HT1080 (cell line): ENCODE measurements at regions not wholly inside any gene's neighbourhood (a gene's known extent, or its start where the extent isn't known, plus 50 kb on each side); places are given as distances from the start of the nearest gene placed in this dataset.

Experiments
- DNase-seq: peaks from one replicate; pipeline ENCODE4 v3.0.0-alpha.2; 2015; ENCODE audit warnings: low read depth

GRCh38 chr14:98888927-98889835 lies 382.8 kb downstream of the BCL11B start:
- DNase-seq, result no peak

- no peak for DNase-seq
These were observed 382.2 kb downstream of the BCL11B start for GRCh38 chr14:98889836-98890185.

GRCh38 chr14:98890556-98891340 lies 381.2 kb downstream of the BCL11B start:
- no peak for DNase-seq

GRCh38 chr14:98893675-98894074 lies 378.3 kb downstream of the BCL11B start:
- no peak for DNase-seq

GRCh38 chr14:98894600-98894999 lies 377.4 kb downstream of the BCL11B start:
- DNase-seq, result no peak

GRCh38 chr14:98896449-98896848 lies 375.5 kb downstream of the BCL11B start:
- no peak for DNase-seq

- DNase-seq, result no peak
These were observed 374.2 kb downstream of the BCL11B start for GRCh38 chr14:98897605-98898309.

- no peak for DNase-seq
These were observed 372.6 kb downstream of the BCL11B start for GRCh38 chr14:98899441-98899840.

- no peak for DNase-seq
These were observed 371.8 kb downstream of the BCL11B start for GRCh38 chr14:98900236-98900635.

GRCh38 chr14:98900798-98901197 lies 371.2 kb downstream of the BCL11B start:
- DNase-seq, result no peak

- no peak for DNase-seq
These were observed 370.3 kb downstream of the BCL11B start for GRCh38 chr14:98901511-98902205.

GRCh38 chr14:98903371-98903770 lies 368.6 kb downstream of the BCL11B start:
- DNase-seq, result no peak

GRCh38 chr14:98904677-98905076 lies 367.3 kb downstream of the BCL11B start:
- DNase-seq, result no peak

GRCh38 chr14:98906123-98906995 lies 365.6 kb downstream of the BCL11B start:
- DNase-seq, result peak; percentile 4

- DNase-seq, result no peak
These were observed 364.7 kb downstream of the BCL11B start for GRCh38 chr14:98907271-98907670.

GRCh38 chr14:98908050-98908449 lies 363.9 kb downstream of the BCL11B start:
- DNase-seq, result no peak

GRCh38 chr14:98909251-98909944 lies 362.6 kb downstream of the BCL11B start:
- DNase-seq, result peak; percentile 87

- no peak for DNase-seq
These were observed 361.9 kb downstream of the BCL11B start for GRCh38 chr14:98910061-98910460.

GRCh38 chr14:98912655-98913054 lies 359.3 kb downstream of the BCL11B start:
- no peak for DNase-seq
